Midbrain (tissue), 1 donor: ENCODE measurements at regions not wholly inside any gene's neighbourhood (a gene's known extent, or its start where the extent isn't known, plus 50 kb on each side); places are given as distances from the start of the nearest gene placed in this dataset.
"Not testable (repeated sequence)": the region's sequence is repeated elsewhere in the genome, so short reads cannot be mapped to it uniquely, and the experiment has no call there.

Experiments used
- DNase-seq: peaks from one replicate; lab custom pipeline; 2025; lab: John Stamatoyannopoulos, UW

GRCh38 chr20:53669517-53670313 lies 76.1 kb upstream of the ZNF217 start:
- not testable (repeated sequence) for DNase-seq

GRCh38 chr20:53668992-53669391 lies 75.4 kb upstream of the ZNF217 start:
- DNase-seq = no peak

- no peak for DNase-seq
Measured at GRCh38 chr20:53666144-53666543, 72.5 kb upstream of the ZNF217 start.

GRCh38 chr20:53664121-53664520 lies 70.5 kb upstream of the ZNF217 start:
- DNase-seq = no peak

GRCh38 chr20:53663521-53663920 lies 69.9 kb upstream of the ZNF217 start:
- DNase-seq = not testable (repeated sequence)

- no peak for DNase-seq
Measured at GRCh38 chr20:53662595-53662994, 69.0 kb upstream of the ZNF217 start.

- no peak for DNase-seq
Measured at GRCh38 chr20:53660947-53661381, 67.3 kb upstream of the ZNF217 start.

GRCh38 chr20:53660078-53660909 lies 66.7 kb upstream of the ZNF217 start:
- peak; percentile 48 for DNase-seq

GRCh38 chr20:53658973-53659372 lies 65.3 kb upstream of the ZNF217 start:
- no peak for DNase-seq

- no peak for DNase-seq
Measured at GRCh38 chr20:53658322-53658721, 64.7 kb upstream of the ZNF217 start.

GRCh38 chr20:53657732-53658131 lies 64.1 kb upstream of the ZNF217 start:
- DNase-seq = no peak

GRCh38 chr20:53657279-53657678 lies 63.6 kb upstream of the ZNF217 start:
- no peak for DNase-seq

GRCh38 chr20:53656293-53657202 lies 62.9 kb upstream of the ZNF217 start:
- DNase-seq = no peak

- DNase-seq = no peak
Measured at GRCh38 chr20:53655625-53656292, 62.1 kb upstream of the ZNF217 start.

GRCh38 chr20:53654932-53655624 lies 61.4 kb upstream of the ZNF217 start:
- DNase-seq = peak; percentile 4

GRCh38 chr20:53654521-53654920 lies 60.9 kb upstream of the ZNF217 start:
- not testable (repeated sequence) for DNase-seq

- DNase-seq = no peak
Measured at GRCh38 chr20:53652859-53653517, 59.3 kb upstream of the ZNF217 start.

- peak; percentile 32 for DNase-seq
Measured at GRCh38 chr20:53652090-53652858, 58.6 kb upstream of the ZNF217 start.

- not testable (repeated sequence) for DNase-seq
Measured at GRCh38 chr20:53649493-53649892, 55.9 kb upstream of the ZNF217 start.
